PC-3 (cell line): ENCODE measurements at regions not wholly inside any gene's neighbourhood (a gene's known extent, or its start where the extent isn't known, plus 50 kb on each side); places are given as distances from the start of the nearest gene placed in this dataset.

Experiments
- ATAC-seq: fragments of 200-7000 bp; cut with Tn5 transposase; 2 replicates; pipeline ENCODE4 v1.9.1; 2020; ENCODE audit warnings: mild to moderate bottlenecking, moderate library complexity
- BruUV-seq: library from RNA; stranded (reverse); fragments of 400-500 nt; replicated peaks from 2 replicates; lab custom pipeline; 2021; lab: Mats Ljungman, UMichigan
- CTCF ChIA-PET: fragments of 300-600 bp; sonication (Branson Sonifier 250); formaldehyde crosslinking; loops from one replicate; lab custom pipeline; 2022; ENCODE audit warnings: antibody characterized with exemption; lab: Charles Lee
- POLR2A ChIA-PET: fragments of 300-600 bp; sonication (Branson Sonifier 250); formaldehyde crosslinking; loops from one replicate; lab custom pipeline; 2022; ENCODE audit warnings: antibody characterized with exemption; ENCODE audit not compliant: unreplicated experiment; lab: Charles Lee
- DNase-seq: peaks from one replicate; pipeline ENCODE4 v3.0.0-alpha.2; 2015
- H2AFZ ChIP-seq: fragments of 300-600 bp; sonication (generic); 2 replicates; pipeline ENCODE4 v1.6.0; 2016; ENCODE audit warnings: antibody characterized with exemption, low read length
- H3F3A ChIP-seq: fragments of 300-600 bp; sonication (generic); one replicate; pipeline ENCODE4 v1.6.0; 2017; ENCODE audit warnings: antibody characterized with exemption, low read length, control low read depth, mild to moderate bottlenecking; ENCODE audit not compliant: unreplicated experiment
- H3K27ac ChIP-seq: fragments of 300-600 bp; sonication (generic); 2 replicates; pipeline ENCODE4 v1.5.1; 2016; ENCODE audit warnings: mild to moderate bottlenecking, low read length
- H3K27me3 ChIP-seq: fragments of 300-600 bp; sonication (generic); 2 replicates; pipeline ENCODE4 v1.6.1; 2016; ENCODE audit warnings: low read length, mixed read lengths
- H3K36me3 ChIP-seq: fragments of 300-600 bp; sonication (generic); 2 replicates; pipeline ENCODE4 v1.6.1; 2016; ENCODE audit warnings: low read depth, mixed run types, low read length, mixed read lengths
- H3K4me1 ChIP-seq: fragments of 300-600 bp; sonication (generic); 2 replicates; pipeline ENCODE4 v1.5.1; 2016; ENCODE audit warnings: low read length; ENCODE audit not compliant: insufficient read depth
- H3K4me2 ChIP-seq: fragments of 300-600 bp; sonication (generic); 2 replicates; pipeline ENCODE4 v1.6.0; 2016; ENCODE audit warnings: low read length
- H3K4me3 ChIP-seq: fragments of 300-600 bp; sonication (generic); 2 replicates; pipeline ENCODE4 v1.5.1; 2016; ENCODE audit warnings: mild to moderate bottlenecking, low read length, mixed read lengths
- H3K79me2 ChIP-seq: fragments of 300-600 bp; sonication (generic); 2 replicates; pipeline ENCODE4 v1.6.1; 2017; ENCODE audit warnings: low read length, mixed read lengths
- H3K9ac ChIP-seq: fragments of 300-600 bp; sonication (generic); 2 replicates; pipeline ENCODE4 v1.6.0; 2016; ENCODE audit warnings: mild to moderate bottlenecking, low read length
- H3K9me2 ChIP-seq: fragments of 300-600 bp; sonication (generic); replicated peaks from 2 replicates; pipeline ENCODE4 v1.6.1; 2016; ENCODE audit warnings: mixed run types, low read length, mixed read lengths
- H3K9me3 ChIP-seq: fragments of 300-600 bp; sonication (generic); 2 replicates; pipeline ENCODE4 v1.6.1; 2016; ENCODE audit warnings: low read length, mixed read lengths
- H4K20me1 ChIP-seq: fragments of 300-600 bp; sonication (generic); 2 replicates; pipeline ENCODE4 v1.6.1; 2016; ENCODE audit warnings: low read length, mixed read lengths
- CTCF ChIP-seq: fragments of 300-600 bp; sonication (generic); conservative IDR thresholded peaks from 2 replicates; pipeline ENCODE4 v1.5.1; 2017; ENCODE audit warnings: antibody characterized with exemption, low read depth, mild to moderate bottlenecking, low read length
- EZH2 ChIP-seq: fragments of 300-600 bp; sonication (generic); IDR thresholded peaks from one replicate; pipeline ENCODE4 v1.6.1; 2017; ENCODE audit warnings: antibody characterized with exemption, mild to moderate bottlenecking, low read length; ENCODE audit not compliant: unreplicated experiment
- EZH2phosphoT487 ChIP-seq: fragments of 300-600 bp; sonication (generic); IDR thresholded peaks from 2 replicates; pipeline ENCODE4 v1.6.1; 2018; ENCODE audit warnings: mild to moderate bottlenecking, antibody characterized with exemption, low read length, borderline replicate concordance
- intact Hi-C: fragments of 100-400 bp; cut with micrococcal nuclease; formaldehyde crosslinking; loops from 2 replicates; pipeline ENCODE4 v1.9.0; 2023

DNA sequence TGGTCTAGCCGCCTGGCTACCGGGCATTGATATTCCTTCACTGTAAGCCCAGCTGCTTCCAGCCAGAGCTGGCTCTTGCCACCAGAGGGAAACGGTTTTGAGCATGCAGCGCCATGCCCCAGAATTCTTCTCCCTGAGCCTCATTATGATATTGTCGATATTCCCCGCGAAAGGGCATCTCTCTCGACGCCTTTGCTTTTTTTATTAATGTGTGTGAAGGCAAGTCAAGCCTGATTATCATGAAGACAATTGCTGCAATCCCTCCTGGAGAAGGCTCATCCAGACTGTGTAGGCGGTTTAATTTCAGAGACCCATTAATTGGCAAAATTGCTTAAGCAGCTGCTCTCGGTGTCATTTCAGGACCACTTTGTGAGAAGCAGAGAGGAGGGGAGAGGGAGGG is 321.2 kb upstream of the TLE3 start:
- H4K20me1 ChIP-seq: no peaks in the 10 kb centered on the region
- no peaks in the 10 kb centered on the region for H3K9me3 ChIP-seq
- H3K4me2 ChIP-seq: no peak overlapping the region
- no peaks in the 10 kb centered on the region for H3F3A ChIP-seq
- no peak overlapping the region for H3K4me3 ChIP-seq
- peaks cover 46% of the 10 kb centered on the region for H3K27me3 ChIP-seq
- BruUV-seq: no TSS peak
- H2AFZ ChIP-seq: no peak overlapping the region
- DNase-seq: no peak
- intact Hi-C loops: no loop called here
- CTCF ChIA-PET: no interaction called here
- no peaks in the 10 kb centered on the region for H3K9me2 ChIP-seq
- no peaks in the 10 kb centered on the region for H3K36me3 ChIP-seq
- no peak overlapping the region for H3K27ac ChIP-seq
- POLR2A ChIA-PET: interaction anchor here (0.8 kb wide), 1 partner anchor 1672 kb away, joined by 4 read pairs; no protein-coding TSS in a partner anchor
- peaks cover 7% of the 10 kb centered on the region; the same call in 1 of the 2 replicates for H3K4me1 ChIP-seq
- no peak for ATAC-seq
- TF ChIP-seq EZH2: no peak
- no peak for TF ChIP-seq EZH2phosphoT487
- TF ChIP-seq CTCF: no peak
- H3K9ac ChIP-seq: no peak overlapping the region
- no peaks in the 10 kb centered on the region for H3K79me2 ChIP-seq

DNA sequence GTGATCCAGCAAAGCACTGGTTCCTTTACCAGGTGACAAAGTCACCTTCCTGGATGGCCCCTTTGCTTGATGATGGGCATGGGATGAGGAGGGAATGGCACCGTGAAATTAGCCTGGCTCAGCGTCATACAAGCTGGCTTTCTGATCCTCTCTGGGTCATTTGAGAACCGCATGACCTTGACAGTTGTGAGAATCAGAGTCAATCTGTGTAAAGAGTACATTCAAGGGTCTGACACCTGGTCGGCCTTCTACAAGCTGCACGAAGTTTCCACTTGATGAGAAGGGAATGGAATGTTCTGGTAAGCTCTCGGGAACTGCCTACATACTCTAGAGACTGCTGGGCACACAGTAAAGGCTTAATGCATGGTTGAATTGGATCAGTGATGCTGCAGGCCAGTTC is 319.8 kb upstream of the TLE3 start:
- Histone ChIP-seq H3K4me1 (peaks cover 7% of the 10 kb centered on the region; the same call in 1 of the 2 replicates), H3K79me2 (no peaks in the 10 kb centered on the region), H4K20me1 (no peaks in the 10 kb centered on the region), H3K36me3 (no peaks in the 10 kb centered on the region), H3K9me2 (no peaks in the 10 kb centered on the region), H3K9me3 (no peaks in the 10 kb centered on the region), H3K27ac (no peak overlapping the region), H2AFZ (no peak overlapping the region), H3K9ac (no peak overlapping the region), H3F3A (no peaks in the 10 kb centered on the region), H3K4me3 (no peak overlapping the region), H3K27me3 (peaks cover 40% of the 10 kb centered on the region), H3K4me2 (no peak overlapping the region)
- ATAC-seq: no peak
- no peak for DNase-seq
- TF ChIP-seq CTCF (no peak), EZH2 (no peak), EZH2phosphoT487 (no peak)
- intact Hi-C loops: no loop called here
- CTCF ChIA-PET: no interaction called here
- POLR2A ChIA-PET: no interaction called here
- no TSS peak for BruUV-seq

- Histone ChIP-seq H3K9ac (no peak overlapping the region), H3F3A (no peaks in the 10 kb centered on the region), H3K27me3 (peaks cover 38% of the 10 kb centered on the region), H4K20me1 (no peaks in the 10 kb centered on the region), H3K9me2 (no peaks in the 10 kb centered on the region), H3K36me3 (no peaks in the 10 kb centered on the region), H3K4me1 (peaks cover 7% of the 10 kb centered on the region; the same call in 1 of the 2 replicates), H3K79me2 (no peaks in the 10 kb centered on the region), H2AFZ (no peak overlapping the region), H3K27ac (no peak overlapping the region), H3K4me2 (no peak overlapping the region), H3K4me3 (no peak overlapping the region), H3K9me3 (no peaks in the 10 kb centered on the region)
- CTCF ChIA-PET: no interaction called here
- POLR2A ChIA-PET: no interaction called here
- ATAC-seq: no peak
- intact Hi-C loops: no loop called here
- TF ChIP-seq EZH2phosphoT487: no peak
- no peak for TF ChIP-seq EZH2
- no peak for DNase-seq
- BruUV-seq: no TSS peak
These were observed 319.1 kb upstream of the TLE3 start for GRCh38 chr15:70416829-70417228.
